ENCODE measurements at regions not wholly inside any gene's neighbourhood (a gene's known extent, or its start where the extent isn't known, plus 50 kb on each side); places are given as distances from the start of the nearest gene placed in this dataset.

GRCh38 chrX:22409418-22409817 lies 136.7 kb downstream of the CBLL2 start:
- H3K4me1 ChIP-seq (ENCODE audit: control insufficient read depth, extremely low read depth, insufficient read depth, low read length): peaks cover 12% of the 10 kb centered on the region
- intact Hi-C loops (cut with micrococcal nuclease) (no loop called here), dilution Hi-C loops (cut with MboI; ENCODE audit: extremely low pct_ligation_motif_present, low sequenced_read_pairs) (no loop called here)
- ChIA-PET CTCF (no interaction called here), POLR2A (no interaction called here)
- no peaks in the 10 kb centered on the region for H4K20me1 ChIP-seq (replicated peaks; ENCODE audit: control insufficient read depth, extremely low read depth, insufficient read depth, low read length)
- no peaks in the 10 kb centered on the region for H3K79me2 ChIP-seq (ENCODE audit: control insufficient read depth, insufficient read depth, low read length)
- no peak overlapping the region for H3K27ac ChIP-seq (ENCODE audit: insufficient read depth, low read depth, low read length)
- H3K9me3 ChIP-seq (replicated peaks; ENCODE audit: control insufficient read depth, insufficient read depth, low read length): no peaks in the 10 kb centered on the region
- H3K4me2 ChIP-seq (ENCODE audit: insufficient read depth, low read length): no peak overlapping the region
- no peak overlapping the region for H2AFZ ChIP-seq (ENCODE audit: low read depth, low read length)
- H3K9ac ChIP-seq (replicated peaks; ENCODE audit: extremely low read depth, insufficient read depth, low read length): no peak overlapping the region
- H3K4me3 ChIP-seq (replicated peaks in 1 of 3; ENCODE audit: insufficient read depth in 1 of 3, low read depth in 1 of 3, low read length in 3 of 3): no peak overlapping the region
- H3K36me3 ChIP-seq (ENCODE audit: control insufficient read depth in 2 of 2, extremely low read depth in 1 of 2, insufficient read depth in 2 of 2, low read length in 2 of 2): no peaks in the 10 kb centered on the region
- no TSS peak for BruUV-seq (replicated peaks)
- no peak for TF ChIP-seq POLR2A (IDR thresholded peaks at IDR 0.05; ENCODE audit: low read depth, low read length)
- TF ChIP-seq GATA2 (IDR thresholded peaks at IDR 0.05; ENCODE audit: insufficient read depth, insufficient read length, low read depth, low read length): no peak
- no peak for TF ChIP-seq CTCF (IDR thresholded peaks at IDR 0.05; ENCODE audit: extremely low read depth in 1 of 2, insufficient read depth in 1 of 2, low read depth in 1 of 2, low read length in 2 of 2)
- no peak for TF ChIP-seq EZH2 (IDR thresholded peaks at IDR 0.05; ENCODE audit: borderline replicate concordance, low read depth, low read length, severe bottlenecking)
- TF ChIP-seq POLR2AphosphoS5 (IDR thresholded peaks at IDR 0.05; ENCODE audit: insufficient read depth, low read depth, low read length): no peak
- no peak for TF ChIP-seq MYC (IDR thresholded peaks at IDR 0.05; ENCODE audit: low read depth, low read length)
- no peak for TF ChIP-seq JUN (IDR thresholded peaks at IDR 0.05; ENCODE audit: borderline replicate concordance, insufficient read depth, insufficient read length, low read depth)
- DNase-seq (ENCODE audit: low read depth, low spot score) (no peak), FAIRE-seq (no peak)
- no peaks in the 10 kb centered on the region for H3K9me1 ChIP-seq (replicated peaks; ENCODE audit: control insufficient read depth, extremely low read depth, insufficient read depth, low read length)
- no peaks in the 10 kb centered on the region for H3K27me3 ChIP-seq (ENCODE audit: control insufficient read depth in 2 of 2, insufficient read depth in 2 of 2, low read length in 2 of 2)
